ENCODE measurements at regions not wholly inside any gene's neighbourhood (a gene's known extent, or its start where the extent isn't known, plus 50 kb on each side); places are given as distances from the start of the nearest gene placed in this dataset.

DNA sequence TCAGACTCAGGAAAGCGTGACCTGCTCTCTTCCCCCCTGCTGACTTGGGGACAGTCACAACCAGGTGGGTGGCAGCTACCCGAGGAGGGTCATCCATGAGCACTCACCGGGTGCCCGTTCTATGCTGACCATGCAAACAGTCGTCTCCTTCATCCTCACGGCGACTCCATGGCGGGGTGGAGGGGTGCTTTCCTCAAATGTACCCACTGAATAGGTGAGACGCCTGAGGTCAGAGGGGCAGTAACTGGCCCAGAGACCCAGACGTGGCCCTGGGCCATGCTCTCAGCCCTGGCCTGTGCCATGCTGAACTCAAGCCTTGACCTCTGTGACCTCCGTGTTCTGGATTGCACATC lies 59.2 kb upstream of the TPM4 start:
- no peak for DNase-seq (ENCODE audit: low spot score in 2 of 2)
- Mint-ChIP-seq H3K9me3 (no peaks in the 10 kb centered on the region), H3K4me3 (no peak overlapping the region), H3K36me3 (no peaks in the 10 kb centered on the region), H3K27me3 (peaks cover 2% of the 10 kb centered on the region), H3K4me1 (no peaks in the 10 kb centered on the region), H3K27ac (no peak overlapping the region)
- no peak for ATAC-seq (ENCODE audit: low read depth)

DNA sequence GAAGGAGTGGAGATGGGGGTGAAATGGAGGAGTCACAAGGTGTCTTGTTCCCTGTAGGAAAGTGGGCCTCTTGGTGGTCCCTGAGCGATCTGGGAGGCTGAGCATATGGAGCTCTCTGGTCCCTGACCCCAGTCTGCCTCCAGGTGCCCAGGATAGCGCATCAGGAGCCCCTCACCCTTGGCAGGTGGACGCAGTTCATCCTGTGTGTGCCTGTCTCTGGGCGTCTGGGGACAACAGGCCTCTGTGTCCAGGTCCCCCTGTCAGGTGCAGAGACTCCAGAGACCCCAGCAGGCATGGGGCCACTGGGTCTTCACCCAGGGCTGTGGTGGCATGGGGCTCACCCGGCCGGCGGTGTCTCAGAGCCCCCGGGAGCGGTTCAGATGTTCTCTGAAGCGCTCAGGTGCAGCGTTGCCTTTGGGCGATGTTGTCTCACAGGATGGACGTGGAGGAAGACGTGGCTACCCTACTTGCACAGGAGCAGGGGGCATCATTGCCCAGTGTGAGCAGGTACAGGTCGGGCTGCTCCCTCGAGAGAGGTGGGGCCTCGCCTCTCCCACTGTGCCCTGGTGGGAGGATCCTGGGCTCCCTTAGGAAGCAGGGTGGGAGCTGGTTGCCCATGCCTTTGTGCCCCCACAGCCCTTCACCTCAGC lies 58.1 kb upstream of the TPM4 start:
- no peak overlapping the region for H3K27ac Mint-ChIP-seq
- H3K9me3 Mint-ChIP-seq: no peaks in the 10 kb centered on the region
- H3K27me3 Mint-ChIP-seq: peaks cover 2% of the 10 kb centered on the region
- DNase-seq (ENCODE audit: low spot score in 2 of 2) (no peak), ATAC-seq (ENCODE audit: low read depth) (no peak)
- H3K36me3 Mint-ChIP-seq: no peaks in the 10 kb centered on the region
- no peak overlapping the region for H3K4me3 Mint-ChIP-seq
- no peaks in the 10 kb centered on the region for H3K4me1 Mint-ChIP-seq

DNA sequence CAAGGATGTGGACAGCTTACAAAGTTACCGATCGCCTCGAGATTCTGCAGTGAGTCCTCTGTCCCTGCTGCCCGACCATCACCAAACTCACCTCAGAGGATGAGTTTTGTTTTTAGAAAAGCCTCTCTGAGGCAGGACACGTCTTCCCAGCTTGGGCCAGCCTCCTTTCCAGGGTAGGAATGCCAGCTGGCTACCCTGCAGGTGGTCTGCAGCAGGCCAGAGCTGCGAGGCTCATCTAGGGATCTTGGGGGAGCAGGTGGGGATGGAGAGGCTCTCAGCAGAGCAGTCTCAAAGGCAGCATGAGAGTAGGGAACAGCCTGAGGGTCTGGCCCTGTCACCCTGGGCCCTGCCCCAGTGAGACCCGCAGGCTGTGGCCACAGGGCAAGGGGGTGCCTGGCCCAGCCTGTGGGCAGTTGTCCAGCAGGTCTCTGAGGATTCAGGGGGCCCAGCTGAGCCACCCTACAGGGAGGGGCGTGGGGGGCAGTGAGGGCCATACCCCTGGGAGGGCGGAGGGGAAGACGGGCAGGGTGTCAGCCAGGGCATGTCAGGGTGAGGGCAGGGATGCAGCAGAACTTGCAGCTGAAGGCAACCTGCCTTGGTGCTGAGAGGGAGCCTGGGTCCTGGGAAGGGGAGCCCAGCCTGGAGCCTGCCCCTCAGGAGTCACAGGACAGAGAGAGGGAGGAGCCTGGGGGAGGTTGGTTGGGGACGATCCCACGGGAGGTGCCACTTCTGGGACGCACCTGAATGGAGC lies 57.3 kb upstream of the TPM4 start:
- ATAC-seq (ENCODE audit: low read depth): no peak
- DNase-seq (ENCODE audit: low spot score in 2 of 2): no peak
- Mint-ChIP-seq H3K9me3 (no peaks in the 10 kb centered on the region), H3K4me3 (no peak overlapping the region), H3K27me3 (peaks cover 2% of the 10 kb centered on the region), H3K4me1 (no peaks in the 10 kb centered on the region), H3K27ac (no peak overlapping the region), H3K36me3 (no peaks in the 10 kb centered on the region)

DNA sequence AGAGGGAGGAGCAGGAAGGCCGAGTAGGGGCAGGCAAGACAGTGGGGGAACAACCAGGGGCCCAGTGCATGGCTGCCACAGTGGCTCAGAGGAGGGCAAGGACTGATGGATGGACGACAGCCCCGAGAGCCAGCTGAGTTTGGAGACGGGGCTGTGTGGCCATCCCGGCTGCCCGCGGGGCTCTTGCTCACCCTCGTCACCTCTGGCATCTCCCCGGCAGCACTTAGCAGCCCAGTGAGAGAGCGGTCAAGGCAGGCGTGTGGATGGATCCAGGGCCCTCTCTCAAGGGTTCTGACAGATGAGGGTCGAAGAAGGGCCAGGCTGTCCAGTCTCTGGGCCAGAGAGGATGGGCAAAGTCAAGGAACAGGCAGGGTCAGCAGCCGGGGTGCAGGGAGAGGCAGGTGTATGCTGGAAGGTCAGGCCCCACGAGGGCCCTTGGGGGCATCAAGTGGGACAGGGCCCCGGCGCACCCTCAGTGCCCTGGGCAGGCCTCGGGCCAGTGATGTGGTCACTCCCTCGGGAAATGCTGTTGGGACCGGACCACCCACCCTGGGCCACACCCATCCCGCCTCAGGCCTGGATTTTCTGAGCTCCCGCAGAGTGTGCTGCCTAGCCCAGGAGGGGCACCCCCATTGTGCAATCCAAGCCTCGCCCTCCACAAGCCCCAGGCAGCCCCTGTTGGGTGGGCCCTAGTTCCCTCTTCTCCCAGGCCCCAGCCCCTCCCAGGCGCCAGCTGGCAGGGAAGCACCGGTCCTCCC lies 56.4 kb upstream of the TPM4 start:
- no peak overlapping the region for H3K27ac Mint-ChIP-seq
- no peaks in the 10 kb centered on the region for H3K9me3 Mint-ChIP-seq
- H3K36me3 Mint-ChIP-seq: no peaks in the 10 kb centered on the region
- DNase-seq (ENCODE audit: low spot score in 2 of 2) (no peak), ATAC-seq (ENCODE audit: low read depth) (no peak)
- no peak overlapping the region for H3K4me3 Mint-ChIP-seq
- no peaks in the 10 kb centered on the region for H3K4me1 Mint-ChIP-seq
- peaks cover 2% of the 10 kb centered on the region for H3K27me3 Mint-ChIP-seq

DNA sequence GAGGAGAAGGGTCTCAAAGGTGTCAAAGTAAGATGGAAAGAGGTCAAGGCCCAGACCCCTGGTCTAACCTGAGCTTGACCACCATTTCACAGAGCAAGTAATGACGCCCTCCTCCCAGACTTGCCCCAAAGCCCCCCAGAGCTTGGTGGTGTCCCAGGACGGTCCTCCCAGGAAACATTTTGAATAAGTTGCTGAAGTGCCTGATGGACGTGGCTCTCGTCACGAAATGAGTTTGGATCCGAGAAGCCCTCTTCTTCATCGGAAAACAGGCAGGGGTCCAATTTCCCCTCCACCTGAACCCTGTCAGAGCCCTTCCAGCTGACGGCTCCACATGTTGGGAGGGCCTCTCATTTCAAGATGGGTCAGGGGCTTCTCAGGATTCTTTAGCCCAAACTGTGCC lies 54.5 kb upstream of the TPM4 start:
- no peak overlapping the region for H3K4me3 Mint-ChIP-seq
- no peak for ATAC-seq (ENCODE audit: low read depth)
- DNase-seq (ENCODE audit: low spot score in 2 of 2): no peak
- no peaks in the 10 kb centered on the region for H3K36me3 Mint-ChIP-seq
- H3K27ac Mint-ChIP-seq: no peak overlapping the region
- peaks cover 2% of the 10 kb centered on the region for H3K27me3 Mint-ChIP-seq
- H3K4me1 Mint-ChIP-seq: no peaks in the 10 kb centered on the region
- H3K9me3 Mint-ChIP-seq: no peaks in the 10 kb centered on the region

DNA sequence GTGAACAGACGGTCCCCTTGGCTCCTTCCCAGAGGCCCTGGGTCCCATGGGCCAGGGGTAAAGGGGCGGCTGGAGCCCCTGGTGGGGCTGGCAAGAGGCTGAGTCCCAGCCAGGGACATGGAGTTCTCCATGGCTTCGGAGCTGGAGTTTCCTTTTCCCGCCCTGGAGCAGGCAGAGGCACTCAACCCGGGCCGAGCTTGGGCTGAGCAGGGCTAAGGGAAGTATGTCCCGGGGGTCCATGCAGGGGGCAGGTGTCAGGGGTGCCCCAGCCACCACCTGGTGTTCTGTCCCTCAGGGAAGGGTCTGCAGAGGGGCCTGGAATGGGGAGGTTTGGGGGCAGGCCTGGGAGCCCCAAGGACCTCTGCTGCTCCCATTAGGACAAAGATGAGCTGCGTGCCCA lies 54.0 kb upstream of the TPM4 start:
- Mint-ChIP-seq H3K9me3 (no peaks in the 10 kb centered on the region), H3K27me3 (peaks cover 2% of the 10 kb centered on the region), H3K4me1 (no peaks in the 10 kb centered on the region), H3K36me3 (no peaks in the 10 kb centered on the region), H3K27ac (no peak overlapping the region), H3K4me3 (no peak overlapping the region)
- ATAC-seq (ENCODE audit: low read depth) (no peak), DNase-seq (ENCODE audit: low spot score in 2 of 2) (no peak)

DNA sequence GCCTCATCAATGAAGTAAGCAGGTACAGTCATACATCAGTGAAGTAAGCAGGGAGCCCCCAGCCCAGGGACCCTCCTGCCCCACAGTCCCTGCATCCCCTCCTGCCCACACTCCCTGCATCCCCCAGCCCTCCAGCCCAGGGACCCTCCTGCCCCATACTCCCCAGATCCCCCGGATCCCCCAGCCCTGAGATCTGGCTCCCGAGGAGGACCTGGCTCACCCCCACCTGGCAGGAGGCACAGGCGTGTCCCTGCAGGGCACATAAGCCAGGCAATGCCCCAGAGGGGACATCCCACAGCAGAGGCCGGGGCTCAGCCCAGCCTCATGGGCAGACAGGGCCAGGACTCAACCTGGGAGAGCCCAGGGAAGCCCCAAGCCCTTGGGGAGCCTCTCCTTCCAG lies 53.6 kb upstream of the TPM4 start:
- ATAC-seq (ENCODE audit: low read depth): no peak
- H3K27ac Mint-ChIP-seq: no peak overlapping the region
- H3K4me1 Mint-ChIP-seq: peaks cover 2% of the 10 kb centered on the region

DNA sequence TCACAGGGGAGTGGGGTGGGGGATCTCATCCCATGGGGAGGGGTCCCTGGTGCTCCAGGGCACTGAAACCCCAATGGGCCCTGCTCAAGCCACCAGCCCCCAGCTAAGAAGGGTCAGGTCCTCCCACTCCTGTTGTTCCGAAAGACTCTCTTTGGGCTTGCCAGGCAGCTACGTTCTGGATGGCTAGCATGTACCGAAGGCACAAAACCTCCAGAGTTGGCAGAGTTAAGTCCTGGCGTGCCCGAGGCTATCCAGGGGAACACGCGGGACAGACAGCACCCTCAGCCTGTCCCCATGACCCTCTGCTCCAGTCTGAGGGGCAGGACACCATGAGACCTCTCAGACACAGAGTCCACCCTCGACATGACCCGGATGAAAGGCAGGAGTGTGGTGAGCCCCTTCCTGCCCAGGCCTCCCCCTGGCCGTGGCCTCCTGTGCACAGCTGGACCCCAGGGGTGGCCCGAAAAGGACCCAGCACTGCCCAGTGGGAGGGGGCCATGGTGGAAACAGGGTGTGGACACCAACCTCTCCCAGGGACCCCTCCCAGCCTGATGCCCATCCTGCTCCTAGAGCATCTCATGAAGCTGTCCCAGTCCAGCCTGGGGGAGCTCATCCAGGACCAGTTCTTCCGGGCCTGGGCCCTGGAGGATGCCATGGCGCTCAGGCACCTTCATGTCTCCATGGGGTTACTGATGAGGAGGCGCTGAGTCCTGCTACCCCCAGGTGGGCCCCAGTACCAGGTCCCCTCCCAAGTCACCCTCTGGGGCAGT lies 53.0 kb upstream of the TPM4 start:
- Mint-ChIP-seq H3K36me3 (no peaks in the 10 kb centered on the region), H3K4me1 (peaks cover 2% of the 10 kb centered on the region), H3K27me3 (peaks cover 2% of the 10 kb centered on the region), H3K9me3 (no peaks in the 10 kb centered on the region), H3K4me3 (no peak overlapping the region), H3K27ac (no peak overlapping the region)
- DNase-seq (ENCODE audit: low spot score in 2 of 2) (no peak), ATAC-seq (ENCODE audit: low read depth) (no peak)

More for the DNA sequence above, 53.6 kb upstream of the TPM4 start:
- H3K36me3 Mint-ChIP-seq: no peaks in the 10 kb centered on the region
- DNase-seq (ENCODE audit: low spot score in 2 of 2): no peak
- H3K27me3 Mint-ChIP-seq: peaks cover 2% of the 10 kb centered on the region
- H3K9me3 Mint-ChIP-seq: no peaks in the 10 kb centered on the region
- no peak overlapping the region for H3K4me3 Mint-ChIP-seq

DNA sequence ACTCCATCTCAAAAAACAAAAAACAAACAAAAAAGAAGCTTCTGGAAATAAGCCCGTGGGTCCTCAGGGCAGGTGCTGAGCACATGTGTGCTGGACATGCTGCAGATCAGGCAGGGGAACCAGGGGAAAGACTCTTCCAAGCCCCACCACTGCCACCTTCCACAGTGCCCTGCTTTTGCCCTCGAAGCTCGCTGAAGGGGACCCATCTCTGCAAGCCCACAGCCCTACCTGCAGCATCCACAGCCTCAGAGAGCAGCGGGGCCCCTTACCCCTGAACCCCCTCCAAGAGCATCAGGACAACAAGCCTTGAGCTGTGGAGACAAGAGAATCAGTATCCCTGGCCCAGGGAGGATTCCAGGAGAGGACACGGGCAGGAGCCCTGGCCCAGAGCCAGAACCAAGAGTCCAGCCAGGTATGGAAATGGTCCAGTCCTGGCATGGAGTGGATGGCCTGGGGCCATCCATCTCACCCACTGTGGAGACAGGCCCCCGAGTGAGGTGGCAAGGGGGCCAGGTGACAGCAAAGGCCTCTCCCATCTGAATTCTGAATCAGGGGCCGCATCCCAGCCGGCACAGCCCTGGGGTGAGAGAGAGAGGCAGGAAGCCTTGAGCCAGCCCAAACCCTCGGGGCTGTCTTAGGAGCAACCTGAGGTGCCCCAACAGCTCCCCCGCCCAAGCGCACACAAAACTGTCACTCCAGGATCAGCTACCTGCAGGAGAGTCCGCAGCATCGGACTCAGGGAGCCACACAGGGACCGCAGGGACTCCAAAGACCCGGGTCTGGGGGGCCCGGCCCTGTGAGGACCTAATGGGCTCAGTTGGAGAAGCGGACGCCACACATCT lies 51.8 kb upstream of the TPM4 start:
- Mint-ChIP-seq H3K4me1 (peaks cover 5% of the 10 kb centered on the region), H3K36me3 (no peaks in the 10 kb centered on the region), H3K9me3 (peaks cover 1% of the 10 kb centered on the region), H3K27ac (no peak overlapping the region), H3K27me3 (peaks cover 2% of the 10 kb centered on the region), H3K4me3 (no peak overlapping the region)
- DNase-seq (ENCODE audit: low spot score in 2 of 2) (no peak), ATAC-seq (ENCODE audit: low read depth) (no peak)

DNA sequence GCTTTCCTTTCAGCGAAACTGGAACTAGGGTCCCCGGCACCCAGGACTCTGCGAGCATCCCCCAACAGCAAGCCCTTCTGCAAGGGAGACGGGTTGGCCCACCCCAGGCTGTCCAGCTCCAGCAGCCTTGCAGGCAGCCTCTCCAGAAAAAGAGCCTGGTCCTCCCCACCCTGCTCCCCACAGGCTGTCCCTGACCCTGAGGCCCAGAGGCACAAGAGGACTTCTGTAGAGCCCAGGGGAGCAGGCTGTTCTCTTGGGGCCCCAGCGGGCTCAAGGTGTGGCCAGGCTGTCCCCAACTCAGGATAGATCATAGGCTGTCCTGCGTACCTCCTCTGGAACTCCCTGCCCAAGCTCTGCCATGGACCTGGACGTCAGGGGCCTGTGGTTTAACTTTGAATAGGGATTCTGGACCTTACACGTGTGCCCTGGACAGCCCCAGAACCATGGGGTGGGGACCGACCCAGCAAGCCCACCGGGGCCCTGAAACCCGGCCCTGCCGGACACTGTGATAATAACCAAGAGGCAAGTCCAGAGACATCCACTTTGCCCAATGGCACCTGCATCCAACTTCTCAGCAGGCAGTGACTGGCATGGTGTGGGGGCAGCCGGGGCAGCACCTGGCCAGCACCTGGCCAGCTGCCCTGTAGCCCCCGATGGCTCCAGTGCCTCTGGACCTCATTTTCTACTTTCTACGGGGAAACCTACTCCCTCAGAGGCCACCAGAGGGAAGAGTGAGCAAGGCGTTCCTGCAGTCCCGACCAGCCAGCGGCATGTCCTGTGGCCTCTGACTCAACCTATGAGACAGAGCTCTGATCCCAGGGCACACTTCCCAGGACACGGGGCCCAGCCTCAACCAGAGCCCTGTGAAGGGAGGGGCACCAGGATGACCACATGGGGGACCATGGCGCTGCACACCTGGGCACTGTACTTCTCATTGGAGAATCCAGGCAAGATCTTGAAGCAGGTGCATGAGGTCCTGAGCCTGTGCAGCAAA lies 50.9 kb upstream of the TPM4 start:
- no peak for DNase-seq (ENCODE audit: low spot score in 2 of 2)
- no peaks in the 10 kb centered on the region for H3K36me3 Mint-ChIP-seq
- H3K27me3 Mint-ChIP-seq: peaks cover 1% of the 10 kb centered on the region
- peaks cover 5% of the 10 kb centered on the region for H3K4me1 Mint-ChIP-seq
- peak; percentile 32 for ATAC-seq (ENCODE audit: low read depth)
- H3K4me3 Mint-ChIP-seq: no peak overlapping the region
- H3K9me3 Mint-ChIP-seq: peaks cover 1% of the 10 kb centered on the region
- no peak overlapping the region for H3K27ac Mint-ChIP-seq

DNA sequence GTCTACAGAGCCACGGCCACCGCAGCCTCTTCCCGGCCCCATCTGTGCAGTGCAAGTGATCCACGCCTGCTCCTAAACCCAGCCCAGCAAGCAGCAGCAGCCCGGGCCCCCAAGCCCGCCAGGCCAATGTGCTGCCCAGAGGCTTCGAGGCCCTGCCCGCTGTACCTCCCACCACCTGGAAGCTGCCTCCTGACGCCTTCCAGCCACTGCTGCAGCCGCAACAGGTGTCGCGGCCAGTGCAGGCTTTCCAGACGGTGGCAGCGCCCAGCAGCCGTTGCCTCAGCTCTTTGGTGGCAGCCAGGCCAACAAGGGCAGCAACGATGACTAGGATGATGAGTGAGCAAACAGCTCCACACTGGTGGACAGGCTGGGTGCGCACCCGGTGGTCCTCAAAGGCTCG lies 50.2 kb upstream of the TPM4 start:
- peaks cover 5% of the 10 kb centered on the region for H3K4me1 Mint-ChIP-seq
- H3K4me3 Mint-ChIP-seq: no peak overlapping the region
- DNase-seq (ENCODE audit: low spot score in 2 of 2): no peak
- no peak overlapping the region for H3K27ac Mint-ChIP-seq
- no peak for ATAC-seq (ENCODE audit: low read depth)
- H3K9me3 Mint-ChIP-seq: peaks cover 1% of the 10 kb centered on the region
- no peaks in the 10 kb centered on the region for H3K27me3 Mint-ChIP-seq
- no peaks in the 10 kb centered on the region for H3K36me3 Mint-ChIP-seq

Data from memory B cell (primary cell).